Right renal pelvis (tissue), 4 donors: ENCODE measurements at regions not wholly inside any gene's neighbourhood (a gene's known extent, or its start where the extent isn't known, plus 50 kb on each side); places are given as distances from the start of the nearest gene placed in this dataset.
A peak's percentile ranks its signal among the peaks of the same experiment; 100 is the strongest.

Experiments
- DNase-seq, 4 donors: peaks; one replicate each; pipeline ENCODE4 v3.0.0-alpha.2; 2013; ENCODE audit warnings: low read depth in 4 of 4, low spot score in 3 of 4, missing footprints in 1 of 4

GRCh38 chr6:78565997-78566396 is 301.4 kb upstream of the IRAK1BP1 start:
- no peak for DNase-seq

- DNase-seq: no peak
Measured at GRCh38 chr6:78570044-78570443, 297.3 kb upstream of the IRAK1BP1 start.

- no peak for DNase-seq
Measured at GRCh38 chr6:78577585-78577984, 289.8 kb upstream of the IRAK1BP1 start.

- DNase-seq: no peak
Measured at GRCh38 chr6:78578430-78578829, 288.9 kb upstream of the IRAK1BP1 start.

GRCh38 chr6:78580923-78581322 is 286.4 kb upstream of the IRAK1BP1 start:
- DNase-seq: no peak

- DNase-seq: no peak
Measured at GRCh38 chr6:78583079-78583478, 284.3 kb upstream of the IRAK1BP1 start.

GRCh38 chr6:78589436-78589835 is 277.9 kb upstream of the IRAK1BP1 start:
- DNase-seq: no peak

GRCh38 chr6:78593898-78594667 is 273.3 kb upstream of the IRAK1BP1 start:
- DNase-seq: no peak

GRCh38 chr6:78594668-78595066 is 272.7 kb upstream of the IRAK1BP1 start:
- DNase-seq: no peak

- DNase-seq: no peak
Measured at GRCh38 chr6:78597966-78598365, 269.4 kb upstream of the IRAK1BP1 start.

- DNase-seq: no peak
Measured at GRCh38 chr6:78598966-78599365, 268.4 kb upstream of the IRAK1BP1 start.

GRCh38 chr6:78599526-78599925 is 267.8 kb upstream of the IRAK1BP1 start:
- DNase-seq: no peak

GRCh38 chr6:78605909-78606446 is 261.4 kb upstream of the IRAK1BP1 start:
- no peak for DNase-seq

- DNase-seq: no peak
Measured at GRCh38 chr6:78607189-78607588, 260.2 kb upstream of the IRAK1BP1 start.

GRCh38 chr6:78611102-78611620 is 256.2 kb upstream of the IRAK1BP1 start:
- DNase-seq: no peak

GRCh38 chr6:78611886-78612480 is 255.4 kb upstream of the IRAK1BP1 start:
- no peak for DNase-seq

- no peak for DNase-seq
Measured at GRCh38 chr6:78614961-78615360, 252.4 kb upstream of the IRAK1BP1 start.

- no peak for DNase-seq
Measured at GRCh38 chr6:78615430-78615904, 251.9 kb upstream of the IRAK1BP1 start.

GRCh38 chr6:78618970-78619369 is 248.4 kb upstream of the IRAK1BP1 start:
- no peak for DNase-seq

- DNase-seq: no peak
Measured at GRCh38 chr6:78623554-78623953, 243.8 kb upstream of the IRAK1BP1 start.

GRCh38 chr6:78629154-78629721 is 238.1 kb upstream of the IRAK1BP1 start:
- peak in 2 of 4 donors; percentile 1 to 13 for DNase-seq
